NCI-H2107 treated with DMSO at 0.1 percent for 48 hours (cell line): ENCODE measurements at regions not wholly inside any gene's neighbourhood (a gene's known extent, or its start where the extent isn't known, plus 50 kb on each side); places are given as distances from the start of the nearest gene placed in this dataset.
"Not testable (repeated sequence)": the region's sequence is repeated elsewhere in the genome, so short reads cannot be mapped to it uniquely, and the experiment has no call there.

Experiments
- DNase-seq: peaks from one replicate; lab custom pipeline; 2025; ENCODE audit not compliant: unreplicated experiment; lab: John Stamatoyannopoulos, UW

DNA sequence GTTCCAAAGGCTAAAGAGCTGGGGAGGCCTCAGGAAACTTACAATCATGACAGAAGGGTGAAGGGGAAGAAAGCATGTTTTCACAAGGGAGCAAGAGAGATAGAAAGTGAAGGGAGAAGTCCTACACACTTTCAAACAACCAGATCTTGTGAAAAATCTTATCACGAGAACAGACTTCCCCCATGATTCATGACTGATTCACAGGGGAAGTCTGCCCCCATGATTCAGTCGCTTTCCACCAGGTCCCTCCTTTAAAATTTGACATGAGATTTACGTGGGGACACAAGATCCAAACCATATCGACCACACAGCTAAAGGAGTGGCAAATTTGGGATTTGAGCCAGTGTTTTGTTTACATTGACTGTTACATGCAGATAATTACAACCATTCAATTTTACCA is 971.1 kb upstream of the HS3ST1 start:
- no peak for DNase-seq

- DNase-seq = no peak
These were observed 965.1 kb upstream of the HS3ST1 start for GRCh38 chr4:12393631-12394262.

- DNase-seq = no peak
These were observed 960.9 kb upstream of the HS3ST1 start for GRCh38 chr4:12389604-12390003.

DNA sequence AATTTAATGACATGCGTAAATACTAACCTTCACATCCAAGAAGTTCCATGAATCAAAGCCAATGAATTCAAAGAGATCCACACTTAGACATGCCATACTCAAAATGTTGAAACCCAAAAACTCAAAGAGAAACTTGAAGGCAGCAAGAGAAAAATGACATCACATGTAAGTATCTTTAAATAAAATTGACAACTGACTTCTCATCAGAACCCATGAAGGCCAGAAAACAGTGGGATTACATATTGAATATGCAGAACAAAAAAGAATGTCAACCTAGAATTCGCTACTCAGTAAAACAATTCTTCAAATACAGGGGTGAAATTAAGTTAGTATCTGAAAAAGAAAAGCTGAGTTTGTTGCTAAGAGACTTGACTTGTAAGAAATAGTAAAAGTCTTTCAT is 953.9 kb upstream of the HS3ST1 start:
- DNase-seq = no peak

DNA sequence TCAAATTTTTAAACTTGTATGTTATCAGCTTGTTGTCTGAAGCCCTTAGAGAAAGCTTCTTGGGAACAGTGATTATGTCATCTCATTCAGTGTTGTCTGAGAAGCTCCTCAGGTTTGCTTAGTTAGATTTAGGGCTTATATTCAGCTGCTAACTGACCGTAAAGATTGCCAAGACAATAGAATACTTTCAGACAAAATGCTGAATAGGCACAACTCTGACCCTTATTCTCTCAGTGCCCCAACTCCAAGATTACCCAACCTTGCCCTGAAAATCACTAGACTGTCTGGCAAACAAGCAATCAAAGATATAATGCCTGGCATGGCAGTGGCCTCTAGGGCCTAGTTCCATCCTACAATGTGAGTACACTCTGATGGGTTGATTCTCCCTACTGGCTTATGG is 950.5 kb upstream of the HS3ST1 start:
- DNase-seq = no peak

GRCh38 chr4:12375805-12376204 is 947.1 kb upstream of the HS3ST1 start:
- DNase-seq = no peak

DNA sequence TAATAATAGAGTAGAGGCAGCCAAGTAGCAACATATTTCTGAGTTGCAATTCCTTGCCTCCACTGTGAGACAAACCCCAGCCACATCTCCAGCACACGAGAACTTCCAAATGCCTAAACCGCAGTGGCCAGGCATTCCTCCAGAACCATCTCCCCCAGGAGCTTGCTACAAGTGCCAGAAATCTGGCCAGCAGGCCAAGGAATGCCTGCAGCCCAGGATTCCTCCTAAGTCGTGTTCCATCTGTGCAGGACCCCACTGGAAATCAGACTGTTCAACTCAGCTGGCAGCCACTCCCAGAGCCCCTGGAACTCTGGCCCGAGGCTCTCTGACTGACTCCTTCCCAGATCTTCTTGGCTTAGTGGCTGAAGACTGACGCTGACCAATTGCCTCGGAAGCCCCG is 937.2 kb upstream of the HS3ST1 start:
- not testable (repeated sequence) for DNase-seq

DNA sequence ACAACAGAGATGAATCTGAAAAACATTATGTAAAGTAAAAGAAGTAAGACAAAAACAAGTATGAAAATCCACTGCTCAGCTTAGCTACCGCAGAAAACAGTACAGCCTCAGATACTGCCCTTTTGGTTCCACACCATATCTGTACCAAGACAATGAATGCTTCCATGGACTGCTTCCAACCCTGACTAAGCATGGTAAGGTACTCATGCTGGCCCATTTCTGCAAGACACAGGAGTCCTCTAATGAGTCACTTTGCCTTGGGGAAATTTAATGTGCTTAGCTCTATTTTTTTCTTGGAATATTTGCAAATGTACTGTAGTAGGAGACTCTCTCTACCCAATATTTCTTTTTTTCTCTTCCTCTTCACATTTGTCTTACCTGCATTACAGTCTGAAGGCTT is 931.7 kb upstream of the HS3ST1 start:
- DNase-seq = no peak

GRCh38 chr4:12359420-12359819 is 930.7 kb upstream of the HS3ST1 start:
- no peak for DNase-seq

GRCh38 chr4:12333083-12333482 is 904.4 kb upstream of the HS3ST1 start:
- not testable (repeated sequence) for DNase-seq

DNA sequence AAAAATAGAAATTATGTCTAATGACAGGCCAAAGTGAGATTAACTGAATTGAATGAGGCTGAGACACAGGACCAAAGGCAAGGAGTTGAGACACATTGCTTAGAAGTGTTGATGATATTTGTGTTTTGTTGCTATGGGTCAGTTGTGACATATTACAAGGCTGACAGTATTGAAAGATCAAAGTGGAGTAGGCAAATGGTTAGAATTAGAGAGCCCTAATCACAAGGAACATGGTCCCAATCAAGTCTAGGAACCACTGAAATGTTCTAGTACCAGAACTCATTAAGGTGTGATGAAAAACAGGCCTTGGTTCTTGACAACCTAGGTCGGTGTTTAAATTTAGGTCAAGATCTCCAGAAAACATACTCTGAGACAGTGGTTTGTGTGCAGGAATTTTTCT is 896.3 kb upstream of the HS3ST1 start:
- no peak for DNase-seq

DNA sequence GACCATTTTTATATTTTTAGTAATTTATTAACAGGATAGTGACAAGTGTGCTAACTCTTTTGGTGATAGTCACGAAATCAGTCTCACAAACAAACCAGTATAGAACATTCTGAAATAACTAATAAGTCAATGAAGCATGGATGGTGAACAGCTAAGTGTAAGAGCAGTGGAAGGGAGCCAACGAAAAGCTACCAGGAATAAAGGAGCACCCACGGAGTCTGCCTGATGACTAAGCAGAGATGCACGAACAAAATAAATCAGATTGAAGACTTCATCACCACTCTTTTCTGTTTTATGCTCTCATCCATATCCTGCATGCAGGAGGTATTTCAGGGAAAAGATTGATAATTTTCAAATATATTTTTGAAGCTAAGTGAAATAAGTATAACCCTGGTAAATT is 891.1 kb upstream of the HS3ST1 start:
- DNase-seq = no peak

DNA sequence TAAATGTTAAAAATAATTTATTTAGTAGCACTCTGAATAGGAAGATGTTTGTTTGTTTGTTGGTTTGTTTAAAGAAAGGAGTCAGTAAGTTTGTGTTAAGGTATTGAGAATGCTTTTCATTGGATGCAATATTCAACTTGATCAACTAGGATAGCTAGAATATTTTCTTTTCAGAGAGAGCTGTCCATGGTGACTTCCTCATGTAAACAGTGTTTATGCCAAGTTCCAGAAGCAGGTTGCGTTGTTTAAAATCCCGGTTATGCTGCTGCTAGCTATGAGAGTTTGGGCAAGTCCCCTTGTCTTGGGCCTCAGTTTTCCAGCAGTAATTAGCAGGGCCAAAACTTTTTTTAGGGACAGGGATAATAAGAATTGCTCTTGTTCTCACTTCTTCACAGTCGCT is 876.2 kb upstream of the HS3ST1 start:
- no peak for DNase-seq

DNA sequence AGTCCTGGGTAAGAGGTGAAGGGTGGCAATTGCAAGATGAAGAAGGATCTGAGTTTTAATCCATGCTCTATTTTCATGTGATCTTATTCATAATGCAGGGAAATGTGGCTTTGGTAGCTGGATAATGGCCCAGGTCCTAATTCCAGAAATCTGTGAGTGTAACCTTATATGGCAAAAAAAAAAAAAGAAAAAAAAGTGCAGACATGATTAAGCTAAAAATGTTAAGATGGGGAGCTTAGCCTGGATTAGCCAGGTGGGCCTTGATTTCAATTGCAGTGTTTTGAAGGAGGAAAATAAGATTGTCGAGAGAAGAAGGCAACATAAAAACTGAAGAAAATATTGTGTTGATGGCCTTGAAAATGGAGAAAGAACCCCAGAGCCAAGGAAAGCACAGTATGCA is 867.7 kb upstream of the HS3ST1 start:
- no peak for DNase-seq

DNA sequence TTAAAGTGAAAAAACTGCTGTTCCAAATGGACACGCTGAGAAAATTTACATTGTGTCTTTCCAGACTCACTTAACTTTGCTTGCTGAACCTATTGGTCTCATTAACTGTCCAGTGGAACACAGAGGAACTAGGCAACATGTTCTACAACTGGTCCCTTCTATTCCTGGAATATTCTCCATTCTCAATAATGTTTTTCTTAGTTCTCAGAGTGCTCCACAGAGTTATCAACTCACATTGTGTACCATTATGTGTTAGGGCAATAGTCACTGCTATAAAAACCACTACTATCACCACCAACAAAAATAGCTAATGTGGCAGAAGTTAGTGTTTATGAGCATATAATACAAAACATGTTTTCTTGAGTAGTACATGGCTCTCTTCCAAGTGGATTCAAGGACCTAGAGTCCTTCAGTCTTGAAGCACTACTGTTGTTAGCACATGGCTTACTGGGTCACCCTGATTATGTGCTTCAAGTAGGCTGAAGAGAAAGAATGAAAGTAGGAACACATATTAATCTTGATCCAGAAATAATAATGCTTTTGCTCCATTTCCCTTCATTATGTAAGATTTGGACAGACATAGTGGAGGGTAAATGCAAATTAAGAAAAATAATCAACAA is 865.3 kb upstream of the HS3ST1 start:
- no peak for DNase-seq

GRCh38 chr4:12286351-12286750 is 857.7 kb upstream of the HS3ST1 start:
- DNase-seq = no peak

- DNase-seq = no peak
These were observed 841.9 kb upstream of the HS3ST1 start for GRCh38 chr4:12270546-12270945.

DNA sequence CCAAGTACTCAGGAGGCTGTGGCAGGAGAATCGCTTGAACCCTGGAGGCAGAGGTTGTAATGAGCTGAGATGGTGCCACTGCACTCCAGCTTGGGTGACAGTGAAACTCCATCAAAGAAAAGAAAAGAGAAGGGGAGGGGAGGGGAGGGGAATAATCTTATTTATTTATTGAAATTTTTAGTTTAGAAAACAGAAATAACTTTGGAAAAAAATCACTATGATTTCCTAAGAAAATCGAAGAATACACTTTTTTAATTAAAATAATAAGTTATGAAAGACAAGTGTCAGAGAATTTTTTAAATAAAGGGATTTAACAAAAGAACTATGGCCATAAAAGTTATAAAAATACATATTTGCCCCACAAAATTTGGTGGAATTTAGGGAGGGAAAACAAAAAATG is 836.9 kb upstream of the HS3ST1 start:
- no peak for DNase-seq

DNA sequence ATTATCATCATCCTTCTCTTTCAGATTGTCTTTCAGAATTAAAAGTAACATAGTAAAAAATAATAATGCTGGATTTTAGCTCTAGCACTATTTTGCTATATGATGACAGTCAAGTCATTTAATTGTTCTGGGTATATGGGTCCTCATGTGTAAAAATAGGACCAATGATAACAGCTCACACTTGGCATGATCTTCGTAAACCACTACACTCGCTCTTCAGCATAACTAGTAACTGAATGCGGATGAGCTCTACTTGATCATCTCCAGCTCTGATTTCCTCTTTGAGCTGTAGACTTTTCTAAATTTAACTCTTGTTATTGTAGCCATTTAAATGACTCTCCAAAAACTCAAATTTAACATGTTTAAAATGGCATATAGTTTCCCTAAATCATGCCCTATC is 831.8 kb upstream of the HS3ST1 start:
- no peak for DNase-seq

- DNase-seq = no peak
These were observed 816.3 kb upstream of the HS3ST1 start for GRCh38 chr4:12244973-12245372.

- no peak for DNase-seq
These were observed 813.7 kb upstream of the HS3ST1 start for GRCh38 chr4:12242354-12242753.

GRCh38 chr4:12239897-12240636 is 811.4 kb upstream of the HS3ST1 start:
- DNase-seq = no peak

DNA sequence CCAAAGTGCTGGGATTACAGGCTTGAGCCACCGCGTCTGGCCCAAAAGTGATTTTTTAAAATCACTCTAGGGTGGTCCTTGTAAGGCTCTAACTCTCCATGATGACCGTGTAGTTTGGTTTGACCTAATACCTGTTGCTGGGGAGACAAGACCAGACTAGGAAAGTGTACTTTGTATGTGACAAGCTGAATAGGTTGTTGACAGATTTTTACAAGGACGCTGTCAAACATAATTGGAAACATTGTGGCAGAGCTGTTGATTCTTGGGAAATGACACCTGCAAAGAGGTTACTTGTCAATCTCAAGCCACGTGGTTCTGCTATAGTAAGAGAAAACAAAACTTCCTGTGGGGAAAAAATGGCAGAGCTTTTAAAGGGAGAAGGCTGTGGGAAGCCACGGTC is 802.4 kb upstream of the HS3ST1 start:
- DNase-seq = no peak
